Esophagus squamous epithelium (tissue), 4 donors: ENCODE measurements at regions not wholly inside any gene's neighbourhood (a gene's known extent, or its start where the extent isn't known, plus 50 kb on each side); places are given as distances from the start of the nearest gene placed in this dataset.

Experiments
- POLR2A ChIP-seq, 4 donors: fragments of 450-650 bp; IDR thresholded peaks; one replicate each; pipeline ENCODE4 v1.6.1; 2017; ENCODE audit warnings: antibody characterized with exemption in 4 of 4, mild to moderate bottlenecking in 4 of 4, moderate library complexity in 3 of 4
- TF ChIP-seq, protein P1 (sequence below), 6 experiments: fragments of 450-650 bp in 4 of 6; fragments of 200-600 bp in 2 of 6; sonication (generic) in 2 of 6; IDR thresholded peaks; one replicate each; pipeline ENCODE4 v1.5.1; 2016 to 2019; ENCODE audit warnings: antibody characterized with exemption in 6 of 6, mild to moderate bottlenecking in 4 of 6, moderate library complexity in 4 of 6

- TF ChIP-seq POLR2A (IDR thresholded peaks at IDR 0.05) = no peak
- TF ChIP-seq, protein P1, sequence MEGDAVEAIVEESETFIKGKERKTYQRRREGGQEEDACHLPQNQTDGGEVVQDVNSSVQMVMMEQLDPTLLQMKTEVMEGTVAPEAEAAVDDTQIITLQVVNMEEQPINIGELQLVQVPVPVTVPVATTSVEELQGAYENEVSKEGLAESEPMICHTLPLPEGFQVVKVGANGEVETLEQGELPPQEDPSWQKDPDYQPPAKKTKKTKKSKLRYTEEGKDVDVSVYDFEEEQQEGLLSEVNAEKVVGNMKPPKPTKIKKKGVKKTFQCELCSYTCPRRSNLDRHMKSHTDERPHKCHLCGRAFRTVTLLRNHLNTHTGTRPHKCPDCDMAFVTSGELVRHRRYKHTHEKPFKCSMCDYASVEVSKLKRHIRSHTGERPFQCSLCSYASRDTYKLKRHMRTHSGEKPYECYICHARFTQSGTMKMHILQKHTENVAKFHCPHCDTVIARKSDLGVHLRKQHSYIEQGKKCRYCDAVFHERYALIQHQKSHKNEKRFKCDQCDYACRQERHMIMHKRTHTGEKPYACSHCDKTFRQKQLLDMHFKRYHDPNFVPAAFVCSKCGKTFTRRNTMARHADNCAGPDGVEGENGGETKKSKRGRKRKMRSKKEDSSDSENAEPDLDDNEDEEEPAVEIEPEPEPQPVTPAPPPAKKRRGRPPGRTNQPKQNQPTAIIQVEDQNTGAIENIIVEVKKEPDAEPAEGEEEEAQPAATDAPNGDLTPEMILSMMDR (IDR thresholded peaks at IDR 0.05) = no peak
These were observed 73.3 kb upstream of the E2F3 start for GRCh38 chr6:20328266-20328923.
